GM21367 (cell line): ENCODE measurements at regions not wholly inside any gene's neighbourhood (a gene's known extent, or its start where the extent isn't known, plus 50 kb on each side); places are given as distances from the start of the nearest gene placed in this dataset.
"Not testable (repeated sequence)": the region's sequence is repeated elsewhere in the genome, so short reads cannot be mapped to it uniquely, and the experiment has no call there.

Source experiments
- ATAC-seq: cut with Tn5 transposase; IDR thresholded peaks from one replicate; pipeline ENCODE4 v1.9.1; 2021; ENCODE audit not compliant: unreplicated experiment

DNA sequence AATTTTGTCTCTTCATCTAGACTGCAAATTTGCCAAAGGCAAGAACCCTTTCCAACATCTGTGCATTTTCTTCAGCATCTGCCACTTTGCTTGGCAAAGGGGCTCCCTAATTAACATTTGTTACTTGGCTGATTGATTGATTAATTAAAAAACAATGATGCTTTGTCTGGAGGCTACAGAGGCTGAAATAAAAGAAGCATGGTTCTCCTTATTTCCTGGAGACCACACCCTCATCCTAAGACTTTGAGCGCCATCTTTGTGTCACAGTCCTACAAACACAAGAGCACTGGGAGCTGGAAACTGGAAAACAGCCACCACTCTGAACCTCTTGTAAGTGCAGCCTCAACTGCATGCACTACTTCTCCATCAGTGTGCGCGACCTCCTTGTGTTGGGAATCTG is 189.2 kb downstream of the C7orf25 start:
- ATAC-seq, result no peak

DNA sequence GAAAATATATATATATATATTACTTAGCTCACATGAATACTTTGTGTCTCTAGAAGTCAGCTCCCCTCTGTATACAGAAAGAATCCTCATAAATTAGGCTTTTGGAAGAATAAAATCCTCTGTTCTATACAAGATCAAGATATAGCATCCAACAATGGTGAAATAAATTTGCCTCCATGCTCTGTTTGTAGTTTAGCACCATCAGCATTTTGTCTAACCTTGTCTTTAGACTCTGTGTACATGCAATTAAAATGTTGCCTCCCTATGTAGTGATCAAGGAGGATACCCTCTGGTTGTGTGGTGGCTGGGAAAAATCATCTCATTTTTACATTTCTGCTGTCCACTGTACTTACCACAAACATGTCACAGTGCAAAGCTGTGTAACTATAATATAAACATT is 189.7 kb downstream of the C7orf25 start:
- no peak for ATAC-seq

DNA sequence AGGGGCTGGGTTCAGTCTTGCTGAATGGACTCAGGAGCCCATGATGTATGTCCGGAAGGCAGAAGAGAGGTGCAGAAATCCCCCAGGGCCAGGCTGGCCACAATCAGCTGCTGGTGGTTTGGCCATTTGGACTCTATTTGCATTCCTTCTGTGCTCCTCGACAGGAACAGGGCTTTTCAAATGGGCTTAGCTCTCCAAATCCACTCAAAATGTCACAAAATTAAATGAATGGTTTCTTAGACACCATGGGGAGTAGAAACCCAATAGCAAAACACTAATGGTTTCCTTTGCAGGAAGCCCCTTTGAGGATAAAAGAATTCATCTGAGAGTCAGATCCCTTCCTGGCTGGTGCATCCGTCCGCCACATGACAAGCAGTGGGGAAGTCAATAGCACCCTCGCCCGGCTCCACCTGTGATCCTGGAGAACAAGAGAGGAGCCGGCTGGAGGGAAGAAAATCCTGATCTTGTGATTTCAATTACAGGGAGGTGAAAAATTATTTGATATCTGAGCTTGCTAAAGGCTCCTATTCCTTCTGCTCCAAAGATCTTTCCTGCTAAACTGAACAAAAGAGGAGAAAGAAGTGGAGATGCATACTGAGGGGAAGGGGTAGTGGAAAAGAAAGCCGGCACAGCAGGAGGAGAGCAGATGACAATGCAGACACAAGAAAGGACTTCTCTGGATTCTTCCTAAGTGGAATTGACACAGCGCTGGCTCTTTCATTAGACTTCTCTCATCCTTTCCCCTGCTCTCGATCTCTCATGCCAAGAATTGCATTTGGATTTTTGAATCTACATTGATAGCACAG is 190.7 kb downstream of the C7orf25 start:
- no peak for ATAC-seq

DNA sequence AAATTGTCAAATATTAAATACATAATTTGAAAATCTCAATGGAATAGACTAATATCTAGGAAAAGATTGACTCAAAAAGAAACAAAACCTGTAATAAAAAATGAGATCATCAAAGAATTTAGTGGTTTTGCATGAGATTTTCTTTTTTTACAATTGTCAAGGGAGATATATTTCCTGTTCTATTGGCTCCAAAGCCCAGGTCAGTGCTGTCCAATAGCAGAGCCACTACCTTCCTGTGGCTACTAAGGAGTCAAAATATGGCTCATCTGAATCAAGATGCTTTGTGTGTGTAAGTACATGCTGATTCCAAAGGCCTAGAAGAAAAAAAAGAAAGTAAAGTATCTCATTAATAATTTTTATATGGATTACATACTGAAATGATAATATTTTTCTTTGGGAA is 191.9 kb downstream of the C7orf25 start:
- ATAC-seq, result no peak

DNA sequence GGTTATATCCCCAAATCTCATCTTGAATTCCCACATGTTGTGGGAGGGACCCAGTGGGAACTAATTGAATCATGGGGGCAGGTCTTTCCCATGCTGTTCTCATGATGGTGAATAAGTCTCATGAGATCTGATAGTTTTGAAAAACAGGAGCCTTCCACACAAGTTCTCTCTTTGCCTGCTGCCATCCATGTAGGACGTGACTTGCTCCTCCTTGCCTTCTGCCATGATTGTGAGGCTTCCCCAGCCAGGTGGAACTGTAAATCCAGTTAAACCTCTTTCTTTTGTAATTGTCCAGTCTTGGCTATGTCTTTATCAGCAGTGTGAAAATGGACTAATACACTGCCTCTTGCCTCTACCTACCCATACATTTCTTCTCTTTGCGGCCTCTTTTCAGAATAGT is 193.4 kb downstream of the C7orf25 start:
- ATAC-seq, result not testable (repeated sequence)

DNA sequence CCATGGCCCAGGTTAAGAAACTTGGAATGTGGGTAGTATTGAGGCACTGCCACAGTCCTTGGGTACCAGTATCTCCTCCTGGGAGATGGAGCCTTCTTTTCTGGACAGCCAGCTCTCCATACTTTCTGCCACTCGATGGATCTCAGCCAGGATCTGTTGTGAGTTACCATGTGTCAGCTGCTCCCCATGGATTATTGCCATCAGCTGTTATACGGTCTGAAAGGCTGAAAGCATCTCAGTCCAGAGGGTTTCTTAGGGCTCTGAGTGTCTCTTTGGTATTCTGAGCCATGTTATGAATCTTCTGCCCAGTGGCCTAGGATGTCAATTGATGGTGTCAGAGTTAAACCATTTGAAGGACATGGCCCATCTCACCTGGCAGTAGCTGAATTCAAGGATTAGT is 197.5 kb downstream of the C7orf25 start:
- no peak for ATAC-seq

DNA sequence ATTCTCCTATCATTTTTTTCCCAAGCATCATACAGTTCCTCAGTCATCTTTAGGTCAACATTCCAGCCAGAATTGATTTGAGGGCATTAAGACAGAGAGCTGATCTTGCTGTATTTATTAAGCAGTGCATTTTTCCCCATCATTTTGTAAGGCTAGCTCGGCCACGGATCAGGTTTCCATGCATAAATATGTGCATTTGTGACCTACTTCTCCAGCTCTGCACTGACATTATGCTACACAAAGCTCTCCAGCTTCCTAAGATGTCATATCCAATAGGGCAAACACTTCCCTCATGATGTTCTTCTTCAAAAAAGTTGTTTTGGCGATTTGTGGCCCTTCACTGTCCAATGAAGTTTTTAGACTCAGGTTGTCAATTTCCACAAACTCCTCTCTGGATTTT is 202.6 kb downstream of the C7orf25 start:
- ATAC-seq, result no peak

DNA sequence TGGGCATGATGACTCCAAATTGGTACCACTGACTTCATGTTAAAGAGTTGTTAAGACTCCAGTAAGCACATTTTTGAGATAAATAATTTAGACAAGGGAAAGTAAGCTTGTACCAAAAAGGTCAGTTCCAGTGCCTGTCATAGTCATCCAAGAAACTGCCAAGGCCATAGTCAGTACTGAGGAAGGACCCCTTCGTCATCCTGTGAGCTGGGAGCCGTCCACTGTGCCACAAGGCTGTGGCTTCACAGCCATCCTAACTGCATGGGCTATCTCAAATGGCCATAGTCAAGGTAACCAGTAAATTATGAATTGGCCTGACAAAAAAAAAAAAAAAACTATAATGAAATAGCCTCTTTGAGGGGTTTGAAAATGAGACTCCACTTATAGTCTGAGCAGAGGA is 207.2 kb downstream of the C7orf25 start:
- ATAC-seq, result no peak

DNA sequence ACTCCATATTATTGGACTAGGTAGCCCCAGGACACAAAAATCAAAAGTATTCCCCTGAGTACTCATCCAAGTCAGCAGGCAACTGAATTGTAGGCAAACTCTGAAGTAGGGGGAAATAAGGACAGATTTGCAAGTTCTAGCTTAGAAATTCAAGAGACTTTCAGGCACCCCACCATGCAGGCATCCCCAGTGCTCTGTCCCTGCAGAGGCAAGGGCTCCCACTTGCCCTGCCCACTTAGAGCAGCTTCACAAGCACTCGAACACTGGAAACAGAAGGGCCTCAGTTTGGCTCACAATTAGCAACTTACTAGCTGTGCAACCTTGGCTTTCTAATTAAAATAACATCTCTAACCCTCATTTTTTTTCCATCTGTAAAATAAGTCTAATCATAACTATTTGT is 209.2 kb downstream of the C7orf25 start:
- ATAC-seq, result no peak

DNA sequence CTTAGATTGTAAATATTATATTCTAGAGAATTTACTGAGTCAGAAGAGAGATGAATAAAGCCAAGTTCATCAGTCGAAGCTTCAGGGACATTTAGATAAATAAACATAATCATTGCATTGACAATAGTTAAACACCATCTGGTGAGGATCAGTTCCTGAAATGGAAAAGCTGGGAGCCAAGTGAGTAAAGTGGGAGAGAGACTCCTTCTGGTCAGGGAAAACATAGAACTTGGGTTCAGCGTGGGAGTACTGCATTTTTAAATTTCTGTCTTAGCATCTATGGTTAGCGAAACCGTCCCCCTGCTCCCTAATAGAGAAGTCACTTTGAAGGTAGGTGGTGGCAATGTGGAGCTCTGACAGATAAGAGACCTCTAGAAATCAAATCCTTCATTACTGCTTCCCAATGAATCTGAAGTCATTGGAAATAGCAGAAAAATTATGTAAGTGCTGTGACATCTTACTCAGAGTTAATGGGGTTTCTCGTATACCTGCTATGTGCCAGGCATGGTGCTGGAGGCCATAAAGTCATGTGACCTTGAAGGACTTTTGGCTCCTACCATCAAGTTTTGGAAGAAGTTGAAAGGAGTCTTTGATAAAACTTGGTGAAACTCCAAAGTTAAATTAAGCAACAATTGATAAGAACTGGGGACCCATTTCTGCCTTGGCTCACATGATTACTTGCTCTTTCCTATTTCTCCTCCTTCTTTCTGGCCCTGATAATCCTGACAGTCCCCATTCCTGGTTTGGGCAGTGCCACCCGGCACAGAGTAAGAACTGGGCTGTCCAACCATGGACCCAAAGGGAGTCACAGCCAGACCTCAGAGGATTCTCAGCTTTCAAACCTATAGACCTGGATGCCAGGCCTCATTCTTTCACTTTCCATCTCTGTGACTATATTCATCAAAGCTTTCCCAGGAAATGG is 211.2 kb downstream of the C7orf25 start:
- ATAC-seq, result no peak

DNA sequence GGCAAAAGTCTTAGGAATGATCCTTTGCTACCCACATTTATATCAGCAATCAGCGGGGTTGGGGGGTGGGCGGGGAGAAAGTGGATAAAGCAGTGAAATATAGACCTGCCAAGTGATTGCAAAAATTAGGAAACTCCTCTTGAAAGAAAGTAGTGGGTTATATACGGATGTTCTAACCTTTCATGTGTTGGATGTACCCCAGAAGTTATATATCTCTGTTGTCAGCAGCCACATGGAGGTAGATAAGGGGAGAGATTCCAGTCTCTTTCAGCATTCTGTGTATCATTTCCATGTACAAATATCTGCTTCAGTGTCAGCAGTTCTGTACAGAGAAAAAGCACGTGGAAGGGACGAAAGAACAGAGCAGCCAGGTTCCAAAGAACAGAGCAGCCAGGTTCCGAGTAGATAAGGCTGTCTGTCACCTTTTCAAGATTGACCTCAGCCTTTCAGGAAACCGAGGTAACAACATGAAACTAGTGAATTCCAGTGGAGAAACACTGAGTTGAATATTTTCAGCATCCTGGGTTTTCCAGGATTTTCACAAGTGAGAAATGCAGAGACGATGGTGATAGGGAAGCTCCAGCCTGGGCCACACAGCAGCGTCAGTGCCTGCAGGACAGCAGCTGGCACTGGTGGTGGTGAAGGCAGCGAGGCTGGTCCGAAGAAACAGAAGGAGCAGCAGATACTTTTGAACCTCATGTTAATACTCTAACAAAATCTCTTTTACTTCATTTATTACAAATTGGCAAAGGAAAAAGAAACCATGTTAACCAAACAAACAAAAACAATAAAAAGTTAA is 212.3 kb downstream of the C7orf25 start:
- ATAC-seq, result no peak

DNA sequence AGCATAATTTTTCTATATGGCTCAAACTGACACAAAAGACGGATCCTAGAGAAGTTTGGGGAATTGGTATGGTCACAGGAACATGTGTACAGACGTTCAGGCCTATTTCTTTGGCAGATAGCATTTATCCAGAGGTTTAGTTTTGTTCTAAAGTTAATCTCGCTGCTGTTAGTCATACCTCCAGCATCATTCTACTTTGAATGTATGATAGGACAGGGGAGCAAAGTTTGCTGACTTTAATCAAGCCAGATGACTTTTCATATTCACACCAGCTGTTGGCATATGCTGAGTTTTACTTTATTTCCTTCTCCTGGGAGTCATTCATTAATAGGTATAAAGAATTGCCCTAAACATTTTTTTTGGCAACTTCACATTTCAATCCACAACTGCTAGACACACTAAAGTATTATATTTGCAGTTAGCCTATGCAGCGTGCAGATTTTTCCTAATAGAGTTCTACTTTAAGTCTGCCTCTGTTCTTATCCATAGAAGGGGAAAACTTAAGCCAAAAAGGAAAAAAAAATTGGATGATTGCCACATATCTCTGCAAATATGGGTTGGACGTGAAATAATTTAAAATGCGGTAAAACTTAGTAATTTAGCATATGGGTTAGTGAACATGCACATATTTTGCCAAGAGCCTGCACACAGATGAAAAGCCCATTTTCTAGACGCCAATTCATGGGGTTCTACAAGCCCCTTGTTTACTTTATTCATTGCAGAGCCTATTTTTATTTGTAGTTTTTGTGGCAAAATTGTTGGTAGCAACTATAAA is 213.1 kb downstream of the C7orf25 start:
- ATAC-seq, result no peak

DNA sequence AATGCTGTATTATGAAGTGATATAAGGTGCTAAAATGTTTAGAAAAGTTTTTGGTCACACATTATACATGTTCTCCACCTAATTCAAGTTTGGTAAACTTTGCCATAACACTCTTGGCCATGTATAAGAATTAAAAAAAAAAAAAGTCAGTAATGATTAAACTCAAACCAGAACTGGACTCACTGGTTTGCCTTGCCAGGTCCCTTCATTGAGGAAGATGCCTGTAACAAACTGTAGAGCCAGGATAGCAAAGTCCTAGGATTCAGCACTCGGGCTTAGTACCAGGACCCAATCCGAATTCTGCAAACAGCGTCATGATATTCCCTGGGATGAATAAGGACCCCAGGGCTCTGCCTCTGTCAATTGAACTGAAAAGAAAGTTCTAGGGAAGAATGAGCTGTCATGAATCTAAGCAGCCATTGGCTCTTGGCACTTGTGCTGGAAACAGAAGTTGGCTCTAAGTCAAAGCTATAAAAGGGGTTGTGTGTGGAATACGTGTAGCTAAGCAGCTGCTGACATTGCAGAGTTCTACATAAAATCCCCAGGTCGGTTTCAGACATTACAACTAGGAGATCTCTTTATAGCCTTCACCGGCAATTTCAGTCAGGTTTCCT is 216.9 kb downstream of the C7orf25 start:
- ATAC-seq, result no peak

DNA sequence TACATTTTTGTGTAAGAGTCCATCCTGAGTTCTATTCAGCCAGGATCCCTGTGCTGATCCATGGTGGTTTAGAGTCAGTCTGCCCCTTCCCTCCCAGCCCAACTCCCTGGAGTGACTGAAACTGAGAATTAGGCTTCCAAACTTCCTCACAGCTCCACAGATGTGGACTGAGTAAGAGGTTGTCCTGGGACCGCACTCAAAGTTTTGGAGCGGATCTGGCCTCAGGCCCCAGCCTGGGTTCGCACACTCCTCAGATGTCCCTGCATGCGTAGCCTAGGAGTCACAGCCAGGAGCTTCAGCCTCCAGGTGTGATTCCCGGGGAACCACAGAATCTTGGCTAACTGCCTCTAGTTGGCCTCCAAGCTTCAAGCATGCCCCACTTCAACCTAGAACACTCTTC is 218.1 kb downstream of the C7orf25 start:
- no peak for ATAC-seq

DNA sequence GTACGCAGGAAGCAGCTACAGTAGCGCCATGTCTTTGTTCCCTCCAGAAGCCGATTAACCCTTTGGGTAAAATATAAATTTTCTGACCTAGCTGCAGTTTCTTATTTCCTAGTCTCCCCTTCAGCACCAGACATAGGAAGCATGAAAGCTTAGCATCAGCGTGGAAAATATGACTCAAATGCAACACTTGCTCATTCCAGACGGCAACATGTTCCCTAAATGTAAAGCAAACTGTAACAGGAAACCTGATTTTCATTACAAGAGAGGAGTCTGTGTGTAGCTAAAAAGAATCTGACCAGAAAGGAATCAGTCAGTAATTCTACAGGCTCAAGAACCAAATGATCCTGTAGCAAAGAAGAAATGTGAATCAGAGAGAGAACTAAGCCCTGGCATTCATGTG is 219.2 kb downstream of the C7orf25 start:
- ATAC-seq, result no peak

DNA sequence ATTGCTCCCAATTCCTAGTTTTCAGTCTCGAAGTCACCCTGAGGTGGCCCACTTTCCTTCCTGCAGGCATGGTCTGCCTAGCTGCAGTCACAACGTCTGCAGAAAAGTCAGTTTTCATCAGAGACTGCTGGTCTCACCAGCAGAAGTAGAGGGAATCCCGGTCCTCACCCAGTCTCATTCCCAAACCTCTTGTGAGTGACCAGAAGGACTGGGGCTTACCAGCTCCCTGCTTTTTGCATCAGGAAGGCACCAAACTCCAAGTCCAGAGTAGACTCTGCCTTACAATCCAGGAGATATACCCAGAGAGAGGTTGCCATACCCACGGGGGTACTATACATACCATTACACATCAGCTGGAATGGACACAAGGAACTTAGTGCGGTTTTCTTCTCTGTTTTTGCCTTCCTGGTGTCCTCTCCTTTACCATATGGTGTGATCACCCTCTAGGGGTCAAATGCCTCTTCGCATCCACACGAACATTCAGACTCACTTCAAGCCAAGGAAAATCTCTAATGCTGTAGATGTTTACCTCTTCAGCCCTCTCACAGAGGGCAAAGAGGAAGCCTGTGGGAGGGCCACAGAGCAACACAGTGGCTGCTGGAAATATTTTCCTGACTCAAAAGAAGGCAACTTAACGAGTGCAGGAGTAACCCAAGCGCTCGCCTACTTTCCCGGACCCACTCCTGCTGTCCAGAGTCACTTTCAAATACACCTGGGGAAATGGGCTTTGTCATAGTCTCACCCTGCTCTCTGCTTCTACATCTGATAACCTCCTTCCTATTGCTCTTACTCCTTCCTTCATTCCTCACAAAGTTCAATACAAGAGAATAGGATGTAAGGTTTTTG is 220.9 kb downstream of the C7orf25 start:
- no peak for ATAC-seq

DNA sequence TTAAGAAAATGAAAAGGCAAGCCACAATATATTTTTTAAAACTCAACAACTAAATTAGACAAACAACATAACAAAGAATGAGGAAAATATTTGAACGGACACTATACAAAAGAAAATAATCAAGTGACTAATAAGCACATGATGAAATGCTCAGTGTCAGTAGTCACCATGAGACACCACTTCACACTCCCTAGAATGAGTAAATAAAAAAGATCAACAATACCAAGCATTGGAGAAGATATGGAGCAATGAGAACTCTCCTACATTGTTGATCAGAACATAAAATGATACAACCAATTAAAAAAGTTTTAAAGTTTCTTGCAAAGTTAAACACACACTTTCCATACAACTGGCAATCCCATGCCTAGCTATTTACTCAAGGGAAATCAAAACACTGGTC is 222.2 kb downstream of the C7orf25 start:
- ATAC-seq, result no peak

DNA sequence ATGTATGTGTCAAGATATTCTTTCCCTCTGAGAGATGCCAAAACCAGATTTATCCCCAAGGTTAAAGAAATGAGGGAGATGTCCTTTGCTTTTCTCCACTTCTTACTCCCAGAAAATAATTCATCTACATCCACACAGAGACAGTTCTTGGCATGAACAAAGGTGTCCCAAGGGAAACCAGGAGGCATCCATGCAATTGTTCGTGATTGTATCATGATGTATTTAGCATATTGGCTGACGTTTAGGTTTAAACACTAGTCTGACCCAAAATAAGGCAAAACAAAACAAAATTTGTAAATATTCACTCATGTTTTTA is 223.9 kb downstream of the C7orf25 start:
- ATAC-seq, result no peak

DNA sequence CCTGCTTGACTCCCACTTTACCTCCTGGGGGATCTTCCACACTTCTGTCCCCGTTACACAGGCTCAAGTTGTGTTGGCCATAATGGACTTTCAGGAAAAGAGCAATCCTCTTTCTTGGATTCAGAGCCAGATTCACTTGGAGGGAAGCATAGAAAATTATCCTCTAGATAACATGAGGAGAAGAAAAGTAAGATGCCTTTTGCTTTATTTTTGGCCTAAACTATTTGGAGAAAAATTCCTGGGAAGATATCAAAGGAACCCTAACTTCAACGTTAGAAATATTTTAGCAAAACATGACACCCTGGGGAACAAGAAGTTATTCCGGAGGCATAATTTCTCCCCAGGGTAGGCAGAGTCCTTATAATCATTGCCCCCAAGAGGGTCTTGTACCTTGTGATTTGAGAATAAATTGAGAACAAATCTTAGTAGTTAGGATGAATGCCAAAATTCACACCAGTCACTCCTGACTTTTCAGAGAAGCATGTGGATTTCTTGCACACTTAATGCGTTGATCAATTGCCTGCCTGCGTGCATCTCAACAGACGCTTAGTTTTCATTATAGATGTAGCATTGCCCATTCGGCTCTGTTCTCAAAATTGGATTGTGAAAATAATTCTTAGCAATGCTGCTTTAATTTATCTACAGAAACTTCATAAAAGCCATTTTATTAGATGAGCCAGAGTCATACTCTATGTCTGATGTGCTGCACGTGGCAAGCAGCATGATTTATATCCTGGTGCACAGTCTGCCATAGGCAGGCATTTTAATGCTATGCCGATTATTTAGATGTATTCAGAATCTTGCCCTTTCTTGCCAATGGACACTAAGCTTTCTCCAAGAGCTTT is 224.4 kb downstream of the C7orf25 start:
- ATAC-seq, result no peak
